Adrenal gland (tissue), 9 donors: ENCODE measurements at regions not wholly inside any gene's neighbourhood (a gene's known extent, or its start where the extent isn't known, plus 50 kb on each side); places are given as distances from the start of the nearest gene placed in this dataset.

Experiments used
- DNase-seq, 7 donors: peaks; one replicate each; pipeline ENCODE4 v3.0.0-alpha.2; 2019 to 2020
- H3K27ac ChIP-seq, 5 donors: fragments of 200-600 bp; sonication (generic) in 4 of 5; 1 replicate in 3 of 5; 2 replicates in 2 of 5; pipeline versions ENCODE4 v1.5.1 to v1.8.0; 2016 to 2020; ENCODE audit warnings: mild to moderate bottlenecking in 1 of 5
- H3K27me3 ChIP-seq: fragments of 200-600 bp; 2 replicates; pipeline ENCODE4 v1.8.0; 2021
- H3K36me3 ChIP-seq, 2 donors: fragments of 200-600 bp; replicated peaks in 1 of 2; 1 replicate in 1 of 2; 2 replicates in 1 of 2; pipeline versions ENCODE4 v1.5.1 to v1.8.0; 2018 to 2022
- H3K4me1 ChIP-seq, 2 donors: fragments of 200-600 bp; replicated peaks in 1 of 2; 1 replicate in 1 of 2; 2 replicates in 1 of 2; pipeline versions ENCODE4 v1.5.1 to v1.8.0; 2018 to 2021
- H3K4me3 ChIP-seq, 4 donors: fragments of 200-600 bp; sonication (generic) in 3 of 4; one replicate each; pipeline ENCODE4 v1.5.1; 2016 to 2018
- H3K9me3 ChIP-seq, 3 donors: fragments of 200-600 bp; sonication (generic) in 1 of 3; replicated peaks in 1 of 3; 1 replicate in 2 of 3; 2 replicates in 1 of 3; pipeline versions ENCODE4 v1.5.1 to v1.8.0; 2016 to 2021
- POLR2A ChIP-seq, 2 donors: fragments of 450-650 bp; IDR thresholded peaks; one replicate each; pipeline ENCODE4 v1.6.1; 2017; ENCODE audit warnings: antibody characterized with exemption in 2 of 2, mild to moderate bottlenecking in 2 of 2, moderate library complexity in 1 of 2
- WGBS, 4 donors: extraction: QIAGEN DNeasy Blood & Tissue Kit in 2 of 4; methylation state at CpG; one replicate each; pipeline versions ENCODE4 v1.1.5 to v1.1.7; 2013 to 2017; 5-methylcytosine and 5-hydroxymethylcytosine counted together
- intact Hi-C, 2 donors: fragments of 100-400 bp; cut with DNase I; formaldehyde crosslinking; loops; one replicate each; pipeline versions ENCODE4 v1.14.1 to v1.15.0; 2022 to 2023
- TF ChIP-seq, protein P1 (sequence below), 6 experiments: fragments of 450-650 bp in 4 of 6; fragments of 200-600 bp in 2 of 6; sonication (generic) in 1 of 6; IDR thresholded peaks; 1 replicate in 5 of 6; 2 replicates in 1 of 6; pipeline versions ENCODE4 v1.5.1 to v1.8.0; 2016 to 2021; ENCODE audit warnings: antibody characterized with exemption in 6 of 6, mild to moderate bottlenecking in 2 of 6, moderate library complexity in 1 of 6
- donor health status: healthy with polysubstance abuse.
- donor health status: Bipolar disorder and iron deficiency.
- donor health status: DM: yes; HTN: yes; CAD: no.
- donor health status: DM: no; HTN: no; CAD: no.
- donor health status: DM: no; HTN: no; CAD: no.

- no peak overlapping the region for H3K27ac ChIP-seq
- intact Hi-C loops, result no loop called here
- no peak overlapping the region for H3K4me3 ChIP-seq
- TF ChIP-seq POLR2A (IDR thresholded peaks at IDR 0.05), result no peak
- TF ChIP-seq, protein P1, sequence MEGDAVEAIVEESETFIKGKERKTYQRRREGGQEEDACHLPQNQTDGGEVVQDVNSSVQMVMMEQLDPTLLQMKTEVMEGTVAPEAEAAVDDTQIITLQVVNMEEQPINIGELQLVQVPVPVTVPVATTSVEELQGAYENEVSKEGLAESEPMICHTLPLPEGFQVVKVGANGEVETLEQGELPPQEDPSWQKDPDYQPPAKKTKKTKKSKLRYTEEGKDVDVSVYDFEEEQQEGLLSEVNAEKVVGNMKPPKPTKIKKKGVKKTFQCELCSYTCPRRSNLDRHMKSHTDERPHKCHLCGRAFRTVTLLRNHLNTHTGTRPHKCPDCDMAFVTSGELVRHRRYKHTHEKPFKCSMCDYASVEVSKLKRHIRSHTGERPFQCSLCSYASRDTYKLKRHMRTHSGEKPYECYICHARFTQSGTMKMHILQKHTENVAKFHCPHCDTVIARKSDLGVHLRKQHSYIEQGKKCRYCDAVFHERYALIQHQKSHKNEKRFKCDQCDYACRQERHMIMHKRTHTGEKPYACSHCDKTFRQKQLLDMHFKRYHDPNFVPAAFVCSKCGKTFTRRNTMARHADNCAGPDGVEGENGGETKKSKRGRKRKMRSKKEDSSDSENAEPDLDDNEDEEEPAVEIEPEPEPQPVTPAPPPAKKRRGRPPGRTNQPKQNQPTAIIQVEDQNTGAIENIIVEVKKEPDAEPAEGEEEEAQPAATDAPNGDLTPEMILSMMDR (IDR thresholded peaks at IDR 0.05), result no peak
- no peaks in the 10 kb centered on the region for H3K9me3 ChIP-seq
- WGBS, 4 donors, result 35 to 50% (median 38%) methylated on average over 2 of the region's 2 CpGs
- H3K36me3 ChIP-seq, result no peaks in the 10 kb centered on the region
- H3K27me3 ChIP-seq, result no peaks in the 10 kb centered on the region
- H3K4me1 ChIP-seq, result no peaks in the 10 kb centered on the region
- no peak for DNase-seq
Measured at GRCh38 chr17:53186001-53186400, 636.7 kb upstream of the KIF2B start.

- peaks cover 0 to 3% (median 0%) of the 10 kb centered on the region in 3 donors for H3K9me3 ChIP-seq
Measured at GRCh38 chr17:53176629-53177028, 646.1 kb upstream of the KIF2B start.

DNA sequence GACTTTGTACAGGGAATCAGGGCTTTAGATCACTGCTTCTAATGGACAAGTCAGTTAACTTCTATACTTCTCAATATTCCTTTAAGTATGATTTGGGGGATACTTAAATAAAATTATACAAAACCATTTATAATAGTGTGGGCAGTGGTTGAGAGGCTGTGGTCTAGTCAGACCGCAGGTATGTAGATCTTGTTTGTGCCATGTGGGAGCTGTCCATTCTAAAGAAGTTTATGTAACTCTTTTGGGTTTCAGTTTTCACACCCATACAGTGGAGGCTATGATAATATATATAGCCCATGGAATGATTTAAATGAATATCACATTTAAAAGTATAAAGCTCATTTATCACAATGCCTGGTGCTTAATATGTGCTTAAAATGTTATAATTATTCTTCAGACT lies 654.3 kb upstream of the KIF2B start:
- H3K27me3 ChIP-seq, result no peaks in the 10 kb centered on the region
- H3K27ac ChIP-seq, result no peak overlapping the region
- intact Hi-C loops, result no loop called here
- WGBS, 4 donors, result 48 to 65% (median 56%) methylated on average over 1 of the region's 1 CpG
- DNase-seq, result no peak
- H3K4me1 ChIP-seq, result no peaks in the 10 kb centered on the region
- TF ChIP-seq, protein P1 (IDR thresholded peaks at IDR 0.05), result no peak
- TF ChIP-seq POLR2A (IDR thresholded peaks at IDR 0.05), result no peak
- peaks cover 0 to 3% (median 0%) of the 10 kb centered on the region in 3 donors for H3K9me3 ChIP-seq
- H3K4me3 ChIP-seq, result no peak overlapping the region
- no peaks in the 10 kb centered on the region for H3K36me3 ChIP-seq

More at GRCh38 chr17:53176629-53177028, 646.1 kb upstream of the KIF2B start:
- Histone ChIP-seq H3K36me3 (no peaks in the 10 kb centered on the region), H3K27ac (no peak overlapping the region), H3K4me3 (no peak overlapping the region), H3K27me3 (no peaks in the 10 kb centered on the region), H3K4me1 (no peaks in the 10 kb centered on the region)
- DNase-seq, result no peak
- TF ChIP-seq POLR2A (IDR thresholded peaks at IDR 0.05), result no peak
- TF ChIP-seq, protein P1 (IDR thresholded peaks at IDR 0.05), result no peak
- intact Hi-C loops, result no loop called here

DNA sequence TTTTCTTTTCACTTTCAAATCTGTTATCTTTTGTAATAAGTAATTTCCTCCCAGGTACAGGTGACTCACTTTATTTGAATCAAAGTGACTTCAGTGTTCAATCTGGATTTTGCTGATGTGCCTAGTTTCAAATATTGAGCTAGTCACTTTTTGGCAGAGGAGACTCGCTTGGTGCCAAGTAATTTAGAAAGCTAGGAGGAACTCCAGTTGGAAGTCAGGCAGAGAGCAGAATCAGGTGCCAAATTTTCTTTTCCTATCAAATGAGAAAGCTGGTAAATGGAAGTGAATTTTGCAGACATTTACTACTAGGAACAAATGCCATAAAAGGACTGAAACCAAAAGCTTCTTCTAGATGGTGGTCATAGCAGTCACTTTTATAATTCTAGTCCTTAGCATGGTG lies 656.0 kb upstream of the KIF2B start:
- Histone ChIP-seq H3K4me3 (no peak overlapping the region), H3K9me3 (no peaks in the 10 kb centered on the region), H3K27me3 (no peaks in the 10 kb centered on the region), H3K36me3 (no peaks in the 10 kb centered on the region), H3K4me1 (no peaks in the 10 kb centered on the region), H3K27ac (no peak overlapping the region)
- intact Hi-C loops, result no loop called here
- no peak for DNase-seq
- WGBS, 4 donors, result 59 to 69% (median 61%) methylated on average over 1 of the region's 1 CpG
- no peak for TF ChIP-seq POLR2A (IDR thresholded peaks at IDR 0.05)
- TF ChIP-seq, protein P1 (IDR thresholded peaks at IDR 0.05), result no peak
